GM12892 (cell line): ENCODE measurements at regions not wholly inside any gene's neighbourhood (a gene's known extent, or its start where the extent isn't known, plus 50 kb on each side); places are given as distances from the start of the nearest gene placed in this dataset.

Source experiments
- POLR2AphosphoS5 ChIP-seq: IDR thresholded peaks from 2 replicates; pipeline ENCODE4 v1.6.1; 2011; ENCODE audit warnings: low read depth, low read length, control low read depth
- TAF1 ChIP-seq: IDR thresholded peaks from 2 replicates; pipeline ENCODE4 v1.6.1; 2011; ENCODE audit warnings: low read depth, mild to moderate bottlenecking, control low read depth, low read length, borderline replicate concordance

DNA sequence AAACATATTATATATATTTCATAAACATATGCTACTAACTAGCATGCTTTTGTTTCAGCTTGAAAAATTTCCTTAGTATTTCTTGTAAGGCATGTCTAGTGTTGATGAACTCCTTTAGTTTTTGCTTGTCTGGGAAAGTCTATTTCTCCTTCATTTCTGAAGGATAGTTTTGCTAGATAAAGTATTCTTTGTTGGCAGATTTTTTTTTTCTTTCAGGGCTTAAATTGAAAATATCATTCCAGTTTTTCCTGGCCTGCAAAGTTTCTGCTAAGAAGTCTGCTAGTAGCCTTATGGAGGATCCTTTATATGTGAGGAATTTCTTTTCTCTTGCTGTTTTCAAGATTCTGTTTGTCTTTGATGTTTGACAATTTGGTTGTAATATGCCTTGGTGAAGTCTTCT lies 183.5 kb downstream of the SLC4A3 start:
- TF ChIP-seq TAF1 (no peak), POLR2AphosphoS5 (no peak)
